GM12892 (cell line): ENCODE measurements at regions not wholly inside any gene's neighbourhood (a gene's known extent, or its start where the extent isn't known, plus 50 kb on each side); places are given as distances from the start of the nearest gene placed in this dataset.

Experiments
- POLR2A ChIP-seq: IDR thresholded peaks from 2 replicates; pipeline ENCODE4 v1.6.1; 2011; ENCODE audit warnings: low read depth, low read length, control low read depth
- POLR2AphosphoS5 ChIP-seq: IDR thresholded peaks from 2 replicates; pipeline ENCODE4 v1.6.1; 2011; ENCODE audit warnings: low read depth, low read length, control low read depth

DNA sequence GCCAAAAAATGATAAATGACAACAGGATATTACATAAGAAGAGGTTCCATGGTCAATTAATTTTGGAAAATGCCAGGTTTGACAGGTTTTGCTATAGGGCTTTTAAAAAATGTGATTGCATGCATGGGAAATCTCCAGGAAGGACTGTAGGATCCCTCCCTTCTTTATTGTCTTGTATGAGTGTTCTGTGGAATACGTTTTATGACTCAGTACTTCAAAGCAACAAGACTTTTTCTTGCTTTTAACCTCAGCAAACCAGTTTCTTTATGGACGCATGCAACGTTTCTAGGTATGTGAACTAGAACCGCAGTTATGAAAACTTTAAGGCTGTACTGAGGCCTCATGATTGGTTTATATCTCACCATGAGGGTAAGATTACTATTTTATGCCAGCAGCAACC, 76.6 kb upstream of the NTRK2 start:
- no peak for TF ChIP-seq POLR2AphosphoS5
- no peak for TF ChIP-seq POLR2A
